Retinal pigment epithelial cell (primary cell): ENCODE measurements at regions not wholly inside any gene's neighbourhood (a gene's known extent, or its start where the extent isn't known, plus 50 kb on each side); places are given as distances from the start of the nearest gene placed in this dataset.

Experiments used
- DNase-seq: peaks from one replicate; pipeline ENCODE4 v3.0.0-alpha.2; 2010; ENCODE audit warnings: low read depth
- H3K4me3 ChIP-seq: 2 replicates; pipeline ENCODE4 v1.5.1; 2011; ENCODE audit warnings: mild to moderate bottlenecking, low read length, control low read depth, moderate library complexity
- TF ChIP-seq, protein P1 (sequence below): conservative IDR thresholded peaks from 2 replicates; pipeline ENCODE4 v1.5.1; 2011; ENCODE audit warnings: low read depth, low read length, control low read depth, inconsistent platforms

DNA sequence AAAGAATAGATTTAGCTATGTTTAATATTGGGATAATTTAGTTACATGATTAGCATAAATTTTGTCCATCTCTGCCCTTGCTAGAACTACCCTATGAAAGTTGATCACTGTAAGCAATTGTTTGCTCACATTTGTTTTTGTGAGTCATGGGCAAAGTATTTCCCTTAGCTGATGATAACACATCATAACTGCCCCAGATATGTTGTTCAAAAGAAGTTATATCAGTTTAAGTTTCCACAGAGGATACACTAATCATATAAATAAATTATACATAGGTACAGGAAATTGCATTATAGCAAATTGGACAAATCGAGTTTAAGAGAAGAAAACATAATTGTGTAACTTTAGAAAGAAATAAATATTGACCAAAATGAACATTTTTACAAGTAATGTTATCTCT is 223.2 kb upstream of the PIK3C3 start:
- DNase-seq, result no peak
- TF ChIP-seq, protein P1, sequence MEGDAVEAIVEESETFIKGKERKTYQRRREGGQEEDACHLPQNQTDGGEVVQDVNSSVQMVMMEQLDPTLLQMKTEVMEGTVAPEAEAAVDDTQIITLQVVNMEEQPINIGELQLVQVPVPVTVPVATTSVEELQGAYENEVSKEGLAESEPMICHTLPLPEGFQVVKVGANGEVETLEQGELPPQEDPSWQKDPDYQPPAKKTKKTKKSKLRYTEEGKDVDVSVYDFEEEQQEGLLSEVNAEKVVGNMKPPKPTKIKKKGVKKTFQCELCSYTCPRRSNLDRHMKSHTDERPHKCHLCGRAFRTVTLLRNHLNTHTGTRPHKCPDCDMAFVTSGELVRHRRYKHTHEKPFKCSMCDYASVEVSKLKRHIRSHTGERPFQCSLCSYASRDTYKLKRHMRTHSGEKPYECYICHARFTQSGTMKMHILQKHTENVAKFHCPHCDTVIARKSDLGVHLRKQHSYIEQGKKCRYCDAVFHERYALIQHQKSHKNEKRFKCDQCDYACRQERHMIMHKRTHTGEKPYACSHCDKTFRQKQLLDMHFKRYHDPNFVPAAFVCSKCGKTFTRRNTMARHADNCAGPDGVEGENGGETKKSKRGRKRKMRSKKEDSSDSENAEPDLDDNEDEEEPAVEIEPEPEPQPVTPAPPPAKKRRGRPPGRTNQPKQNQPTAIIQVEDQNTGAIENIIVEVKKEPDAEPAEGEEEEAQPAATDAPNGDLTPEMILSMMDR, result no peak
- no peak overlapping the region for H3K4me3 ChIP-seq

DNA sequence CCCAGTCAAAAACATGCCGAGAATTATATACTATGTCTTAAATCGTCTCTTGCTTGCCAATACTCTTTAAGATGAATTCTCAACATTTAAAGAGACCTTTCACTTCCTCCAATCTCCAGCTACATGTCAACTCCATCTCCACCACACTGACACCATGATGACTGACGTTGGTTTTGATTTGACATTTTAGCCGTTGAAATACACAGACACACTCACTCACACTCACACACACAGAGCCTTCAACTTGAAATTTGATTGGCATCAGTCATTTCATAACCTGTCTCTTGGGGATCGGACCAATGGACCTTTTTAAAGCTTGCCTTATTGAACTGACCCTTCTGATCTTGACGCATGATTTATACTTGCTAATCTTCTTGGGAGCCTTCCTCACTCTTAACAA is 230.8 kb upstream of the PIK3C3 start:
- TF ChIP-seq, protein P1, result no peak

DNA sequence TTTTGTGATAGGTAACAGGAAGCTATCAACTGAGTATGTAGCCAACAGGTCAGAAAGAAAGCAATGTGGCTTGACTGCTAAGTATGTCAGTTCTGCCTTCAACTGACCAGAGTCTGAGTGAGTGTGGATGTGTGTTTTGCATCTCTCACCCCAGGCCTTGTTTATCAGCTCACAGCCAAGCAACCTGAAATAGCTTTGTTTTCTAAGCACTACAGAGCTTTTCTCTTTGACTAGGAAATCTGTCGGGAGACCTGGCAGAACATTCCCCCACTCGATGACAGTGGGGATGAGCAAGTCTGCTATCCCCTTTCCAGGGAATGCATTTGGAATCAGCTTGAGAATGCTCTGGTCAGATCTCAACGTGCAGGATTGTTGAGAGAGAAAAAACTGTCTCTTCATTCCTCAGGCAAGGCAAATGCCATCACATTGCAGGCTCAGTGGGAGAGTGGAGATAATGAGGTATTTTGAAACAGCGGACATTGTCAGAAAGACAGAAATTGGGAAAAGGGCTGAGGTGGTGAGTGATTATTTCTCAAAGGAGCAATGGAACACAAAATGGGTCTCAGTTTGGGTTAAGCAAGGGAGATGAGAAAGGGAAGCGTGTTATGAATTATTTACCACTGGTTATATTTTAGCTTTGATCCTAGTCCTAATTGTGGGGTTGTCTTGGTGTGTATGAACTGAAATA is 233.8 kb upstream of the PIK3C3 start:
- TF ChIP-seq, protein P1, result no peak
- no peak for DNase-seq
- H3K4me3 ChIP-seq, result no peak overlapping the region

More for the DNA sequence above, 230.8 kb upstream of the PIK3C3 start:
- DNase-seq, result no peak
- H3K4me3 ChIP-seq, result no peak overlapping the region

DNA sequence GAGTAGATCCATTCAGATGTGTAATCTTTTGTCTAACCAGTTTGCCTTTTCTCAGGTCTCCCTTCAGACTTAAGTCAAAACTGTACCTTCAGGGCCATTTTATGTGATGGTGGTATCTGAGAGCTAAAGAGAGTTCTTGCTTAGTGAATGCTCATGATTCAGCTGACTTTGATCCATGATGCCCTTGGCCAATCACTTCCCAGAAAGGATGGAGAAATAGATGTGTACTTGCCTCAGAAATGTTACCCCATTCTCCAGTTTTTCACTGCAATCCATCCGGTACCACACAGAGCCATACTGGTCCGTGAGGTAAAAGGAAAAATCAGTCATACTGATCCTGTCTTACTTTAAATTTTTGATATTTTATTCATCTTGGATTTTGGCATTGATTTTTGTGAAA is 234.8 kb upstream of the PIK3C3 start:
- H3K4me3 ChIP-seq, result no peak overlapping the region
- no peak for DNase-seq
- TF ChIP-seq, protein P1, result no peak

GRCh38 chr18:41719808-41720207 is 235.2 kb upstream of the PIK3C3 start:
- TF ChIP-seq, protein P1, result no peak
- DNase-seq, result no peak
- no peak overlapping the region for H3K4me3 ChIP-seq

DNA sequence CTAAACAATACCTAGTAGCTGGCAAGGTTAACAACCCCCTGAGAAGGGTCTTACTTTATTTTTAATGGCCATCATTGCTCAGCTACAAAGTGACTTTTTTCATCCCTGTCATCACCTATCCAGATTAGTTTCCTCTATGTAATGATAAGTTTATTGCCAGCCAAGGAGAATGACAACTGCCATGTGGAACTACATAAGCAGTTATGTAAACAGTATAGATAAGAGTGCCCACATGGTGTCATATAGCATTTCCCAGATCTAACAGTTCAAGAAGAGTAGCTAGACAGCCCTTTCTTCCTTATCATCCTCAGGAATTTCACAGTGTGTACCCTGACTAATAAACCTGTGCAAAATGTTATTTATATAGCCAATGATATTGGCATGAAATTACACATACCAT is 240.2 kb upstream of the PIK3C3 start:
- no peak overlapping the region for H3K4me3 ChIP-seq
- TF ChIP-seq, protein P1, result no peak
- no peak for DNase-seq
